ENCODE measurements at regions not wholly inside any gene's neighbourhood (a gene's known extent, or its start where the extent isn't known, plus 50 kb on each side); places are given as distances from the start of the nearest gene placed in this dataset.

DNA sequence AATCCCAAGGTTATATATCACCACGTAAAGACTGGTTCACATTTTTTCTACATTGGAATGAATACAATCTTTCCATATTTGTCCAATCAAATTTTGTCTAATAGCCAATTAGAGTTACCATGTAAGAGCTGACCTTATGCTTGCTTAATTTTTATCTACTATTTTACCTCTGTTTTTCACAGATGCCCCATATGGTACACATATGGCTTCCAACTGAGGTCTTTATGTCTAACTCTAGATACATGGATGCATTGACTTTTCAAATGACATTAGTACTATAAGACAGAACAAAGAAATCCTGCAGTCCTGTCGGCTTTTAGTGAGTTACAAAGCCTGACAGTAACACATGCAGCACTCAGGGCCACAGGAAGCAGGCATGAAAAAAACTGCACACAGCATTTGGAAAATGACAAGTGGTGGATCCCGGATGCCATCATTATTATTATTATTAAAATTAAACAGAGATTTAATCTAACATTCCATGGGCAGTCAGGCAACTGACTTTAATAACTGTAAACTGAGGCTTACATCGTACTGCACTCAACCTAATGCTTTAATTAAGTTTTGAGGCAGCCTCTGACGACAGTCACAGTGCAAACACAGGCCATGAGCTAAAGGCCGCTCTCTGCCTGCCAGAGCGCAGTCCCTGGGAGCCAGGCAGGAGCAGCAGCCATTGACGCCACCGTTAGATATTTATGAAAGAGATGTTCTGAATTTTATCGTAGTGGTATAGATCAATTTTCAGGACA lies 113.9 kb upstream of the TMCO5A start:
- Histone ChIP-seq H4K20me1 (ENCODE audit: control insufficient read depth, insufficient read depth, low read depth, low read length) (no peaks in the 10 kb centered on the region), H3K4me3 (ENCODE audit: low read length) (no peak overlapping the region), H3F3A (ENCODE audit: control insufficient read depth, insufficient read depth) (no peaks in the 10 kb centered on the region), H3K27me3 (ENCODE audit: control insufficient read depth, low read length) (no peaks in the 10 kb centered on the region), H3K27ac (ENCODE audit: low read depth, low read length) (no peak overlapping the region), H3K4me1 (ENCODE audit: control insufficient read depth, low read length) (no peaks in the 10 kb centered on the region), H3K4me2 (ENCODE audit: low read length) (no peak overlapping the region), H3K36me3 (ENCODE audit: control insufficient read depth, low read length) (no peaks in the 10 kb centered on the region), H3K79me2 (ENCODE audit: control insufficient read depth, low read length) (no peaks in the 10 kb centered on the region), H3K9me2 (replicated peaks; ENCODE audit: control insufficient read depth, low read length) (no peaks in the 10 kb centered on the region), H3K9me3 (ENCODE audit: control insufficient read depth, insufficient read depth, low read length) (no peaks in the 10 kb centered on the region)
- TF ChIP-seq EZH2phosphoT487 (IDR thresholded peaks at IDR 0.05; ENCODE audit: borderline replicate concordance, low read length) (no peak), CTCF (IDR thresholded peaks at IDR 0.05; ENCODE audit: low read depth, low read length, poor library complexity, severe bottlenecking) (no peak)

GRCh38 chr15:37823601-37824275 lies 110.7 kb upstream of the TMCO5A start:
- no peaks in the 10 kb centered on the region for H3F3A ChIP-seq (ENCODE audit: control insufficient read depth, insufficient read depth)
- no peak overlapping the region for H3K4me3 ChIP-seq (ENCODE audit: low read length)
- no peak overlapping the region for H3K4me2 ChIP-seq (ENCODE audit: low read length)
- H3K27ac ChIP-seq (ENCODE audit: low read depth, low read length), result no peak overlapping the region
- no peak for TF ChIP-seq EZH2phosphoT487 (IDR thresholded peaks at IDR 0.05; ENCODE audit: borderline replicate concordance, low read length)
- no peak for TF ChIP-seq CTCF (IDR thresholded peaks at IDR 0.05; ENCODE audit: low read depth, low read length, poor library complexity, severe bottlenecking)
- H3K9me3 ChIP-seq (ENCODE audit: control insufficient read depth, insufficient read depth, low read length), result no peaks in the 10 kb centered on the region
- H3K9me2 ChIP-seq (replicated peaks; ENCODE audit: control insufficient read depth, low read length), result no peaks in the 10 kb centered on the region
- no peaks in the 10 kb centered on the region for H3K36me3 ChIP-seq (ENCODE audit: control insufficient read depth, low read length)
- H3K27me3 ChIP-seq (ENCODE audit: control insufficient read depth, low read length), result no peaks in the 10 kb centered on the region
- H3K4me1 ChIP-seq (ENCODE audit: control insufficient read depth, low read length), result no peaks in the 10 kb centered on the region
- H3K79me2 ChIP-seq (ENCODE audit: control insufficient read depth, low read length), result no peaks in the 10 kb centered on the region
- no peaks in the 10 kb centered on the region for H4K20me1 ChIP-seq (ENCODE audit: control insufficient read depth, insufficient read depth, low read depth, low read length)

- Histone ChIP-seq H3K79me2 (ENCODE audit: control insufficient read depth, low read length) (no peaks in the 10 kb centered on the region), H3K27ac (ENCODE audit: low read depth, low read length) (no peak overlapping the region), H3F3A (ENCODE audit: control insufficient read depth, insufficient read depth) (no peaks in the 10 kb centered on the region), H4K20me1 (ENCODE audit: control insufficient read depth, insufficient read depth, low read depth, low read length) (no peaks in the 10 kb centered on the region), H3K4me1 (ENCODE audit: control insufficient read depth, low read length) (no peaks in the 10 kb centered on the region), H3K9me2 (replicated peaks; ENCODE audit: control insufficient read depth, low read length) (no peaks in the 10 kb centered on the region), H3K9me3 (ENCODE audit: control insufficient read depth, insufficient read depth, low read length) (no peaks in the 10 kb centered on the region), H3K36me3 (ENCODE audit: control insufficient read depth, low read length) (no peaks in the 10 kb centered on the region), H3K4me3 (ENCODE audit: low read length) (no peak overlapping the region), H3K27me3 (ENCODE audit: control insufficient read depth, low read length) (no peaks in the 10 kb centered on the region), H3K4me2 (ENCODE audit: low read length) (no peak overlapping the region)
- TF ChIP-seq CTCF (IDR thresholded peaks at IDR 0.05; ENCODE audit: low read depth, low read length, poor library complexity, severe bottlenecking) (no peak), EZH2phosphoT487 (IDR thresholded peaks at IDR 0.05; ENCODE audit: borderline replicate concordance, low read length) (no peak)
These were observed 109.6 kb upstream of the TMCO5A start for GRCh38 chr15:37824717-37825382.
